ENCODE measurements at regions not wholly inside any gene's neighbourhood (a gene's known extent, or its start where the extent isn't known, plus 50 kb on each side); places are given as distances from the start of the nearest gene placed in this dataset.
"Not testable (repeated sequence)": the region's sequence is repeated elsewhere in the genome, so short reads cannot be mapped to it uniquely, and the experiment has no call there.

DNA sequence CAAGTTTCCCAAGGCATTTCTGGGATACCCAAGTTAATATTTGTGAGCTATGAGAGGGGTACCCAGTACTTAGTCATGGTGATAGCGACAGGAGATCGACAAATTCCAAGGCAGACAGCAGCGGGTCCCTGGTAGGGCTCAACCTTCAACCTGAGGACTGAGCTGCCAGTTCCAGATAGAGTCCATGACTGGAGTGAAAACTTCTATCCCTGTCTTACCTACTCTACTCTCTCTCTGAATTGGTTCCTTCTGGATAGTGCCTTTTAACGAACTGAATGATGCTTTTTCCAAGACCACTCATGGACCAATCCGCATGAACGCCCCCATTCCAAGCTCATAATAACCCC, 76.9 kb upstream of the ALG10 start:
- Histone ChIP-seq H4K20me1 (ENCODE audit: control insufficient read depth, insufficient read depth, insufficient read length) (no peaks in the 10 kb centered on the region), H3K79me2 (ENCODE audit: insufficient read depth, low read length) (no peaks in the 10 kb centered on the region), H3K9me3 (ENCODE audit: control insufficient read depth, low read depth, low read length) (no peaks in the 10 kb centered on the region), H3K9ac (ENCODE audit: extremely low read depth, insufficient read length, low read length) (no peak overlapping the region), H3K27me3 (ENCODE audit: insufficient read depth, low read length) (no peaks in the 10 kb centered on the region), H2AK5ac (ENCODE audit: insufficient read length, low read length) (no peak overlapping the region), H2BK20ac (ENCODE audit: low read depth, low read length, poor library complexity, severe bottlenecking) (no peak overlapping the region), H3K18ac (ENCODE audit: insufficient read length, low read depth, low read length) (no peak overlapping the region), H3K23me2 (ENCODE audit: insufficient read length, low read depth, low read length, poor library complexity, severe bottlenecking) (no peaks in the 10 kb centered on the region), H3T11ph (ENCODE audit: low read length) (no peak overlapping the region), H4K5ac (ENCODE audit: insufficient read length, low read depth, low read length) (no peak overlapping the region), H2BK5ac (ENCODE audit: insufficient read length, low read length) (no peak overlapping the region), H2AFZ (ENCODE audit: low read length) (no peak overlapping the region), H3K4me1 (ENCODE audit: insufficient read depth, low read length) (no peaks in the 10 kb centered on the region; the same call in 1 of the 2 replicates), H2BK12ac (ENCODE audit: insufficient read length, low read depth, low read length) (no peak overlapping the region), H3K14ac (ENCODE audit: insufficient read depth, low read length) (no peak overlapping the region), H3K4me2 (ENCODE audit: insufficient read depth, insufficient read length, low read length) (no peak overlapping the region), H4K8ac (replicated peaks; ENCODE audit: insufficient read length, low read depth, low read length) (no peak overlapping the region), H3K4ac (ENCODE audit: low read depth, low read length) (no peak overlapping the region), H3K23ac (ENCODE audit: insufficient read length, low read depth, low read length) (no peak overlapping the region), H4K91ac (ENCODE audit: insufficient read length, low read depth, low read length) (no peak overlapping the region), H3K56ac (ENCODE audit: insufficient read length, low read depth, low read length) (no peak overlapping the region), H3K27ac (ENCODE audit: insufficient read length, low read depth, low read length) (no peak overlapping the region), H2BK15ac (ENCODE audit: low read depth, low read length) (no peak overlapping the region), H3K79me1 (ENCODE audit: insufficient read depth, low read depth, low read length, poor library complexity, severe bottlenecking) (no peaks in the 10 kb centered on the region), H2BK120ac (ENCODE audit: low read depth, low read length, poor library complexity, severe bottlenecking) (no peak overlapping the region)
- no peaks in the 10 kb centered on the region; the same call in 1 of the 2 replicates for H3K27me3 Mint-ChIP-seq (ENCODE audit: low read depth)
- peaks cover 4 to 14% (median 8%) of the 10 kb centered on the region in 3 experiments; a peak in 5 of 7 replicates for H3K36me3 Mint-ChIP-seq (ENCODE audit: insufficient read depth in 1 of 3, low read depth in 3 of 3)
- TF ChIP-seq, protein P1, sequence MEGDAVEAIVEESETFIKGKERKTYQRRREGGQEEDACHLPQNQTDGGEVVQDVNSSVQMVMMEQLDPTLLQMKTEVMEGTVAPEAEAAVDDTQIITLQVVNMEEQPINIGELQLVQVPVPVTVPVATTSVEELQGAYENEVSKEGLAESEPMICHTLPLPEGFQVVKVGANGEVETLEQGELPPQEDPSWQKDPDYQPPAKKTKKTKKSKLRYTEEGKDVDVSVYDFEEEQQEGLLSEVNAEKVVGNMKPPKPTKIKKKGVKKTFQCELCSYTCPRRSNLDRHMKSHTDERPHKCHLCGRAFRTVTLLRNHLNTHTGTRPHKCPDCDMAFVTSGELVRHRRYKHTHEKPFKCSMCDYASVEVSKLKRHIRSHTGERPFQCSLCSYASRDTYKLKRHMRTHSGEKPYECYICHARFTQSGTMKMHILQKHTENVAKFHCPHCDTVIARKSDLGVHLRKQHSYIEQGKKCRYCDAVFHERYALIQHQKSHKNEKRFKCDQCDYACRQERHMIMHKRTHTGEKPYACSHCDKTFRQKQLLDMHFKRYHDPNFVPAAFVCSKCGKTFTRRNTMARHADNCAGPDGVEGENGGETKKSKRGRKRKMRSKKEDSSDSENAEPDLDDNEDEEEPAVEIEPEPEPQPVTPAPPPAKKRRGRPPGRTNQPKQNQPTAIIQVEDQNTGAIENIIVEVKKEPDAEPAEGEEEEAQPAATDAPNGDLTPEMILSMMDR (conservative IDR thresholded peaks at IDR 0.05): no peak
- DNase-seq: no peak
- no CpG with 5 or more reads among the region's 6 CpGs for WGBS (ENCODE audit: extremely low coverage, insufficient read length, low lambda C conversion rate)
- H3K27ac Mint-ChIP-seq: no peak overlapping the region
- no peak overlapping the region for H3K4me3 Mint-ChIP-seq
- peaks cover 23 to 30% of the 10 kb centered on the region in 2 experiments for H3K9me3 Mint-ChIP-seq
- peaks cover 0 to 5% of the 10 kb centered on the region in 2 experiments; a peak in 1 of 4 replicates for H3K4me1 Mint-ChIP-seq

GRCh38 chr12:33966219-33966618, 56.1 kb upstream of the ALG10 start:
- not testable (repeated sequence) for H4K91ac ChIP-seq (ENCODE audit: insufficient read length, low read depth, low read length); H3K23me2 ChIP-seq (ENCODE audit: insufficient read length, low read depth, low read length, poor library complexity, severe bottlenecking); H3K27me3 Mint-ChIP-seq (ENCODE audit: low read depth); H3K4me1 ChIP-seq (ENCODE audit: insufficient read depth, low read length); H3K56ac ChIP-seq (ENCODE audit: insufficient read length, low read depth, low read length); DNase-seq; H2AFZ ChIP-seq (ENCODE audit: low read length); H2BK120ac ChIP-seq (ENCODE audit: low read depth, low read length, poor library complexity, severe bottlenecking); H2BK5ac ChIP-seq (ENCODE audit: insufficient read length, low read length); H3K27ac Mint-ChIP-seq; H3K9ac ChIP-seq (ENCODE audit: extremely low read depth, insufficient read length, low read length); H2BK12ac ChIP-seq (ENCODE audit: insufficient read length, low read depth, low read length); H3K36me3 Mint-ChIP-seq (ENCODE audit: insufficient read depth in 1 of 3, low read depth in 3 of 3); H3K14ac ChIP-seq (ENCODE audit: insufficient read depth, low read length); H3K23ac ChIP-seq (ENCODE audit: insufficient read length, low read depth, low read length); H2BK20ac ChIP-seq (ENCODE audit: low read depth, low read length, poor library complexity, severe bottlenecking); H4K5ac ChIP-seq (ENCODE audit: insufficient read length, low read depth, low read length); H4K8ac ChIP-seq (replicated peaks; ENCODE audit: insufficient read length, low read depth, low read length); H3K27ac ChIP-seq (ENCODE audit: insufficient read length, low read depth, low read length); H3K4me2 ChIP-seq (ENCODE audit: insufficient read depth, insufficient read length, low read length); H4K20me1 ChIP-seq (ENCODE audit: control insufficient read depth, insufficient read depth, insufficient read length); H3K4me1 Mint-ChIP-seq; H3K9me3 ChIP-seq (ENCODE audit: control insufficient read depth, low read depth, low read length); H3K4ac ChIP-seq (ENCODE audit: low read depth, low read length); H2AK5ac ChIP-seq (ENCODE audit: insufficient read length, low read length); H2BK15ac ChIP-seq (ENCODE audit: low read depth, low read length); H3K79me2 ChIP-seq (ENCODE audit: insufficient read depth, low read length); H3K79me1 ChIP-seq (ENCODE audit: insufficient read depth, low read depth, low read length, poor library complexity, severe bottlenecking); H3K18ac ChIP-seq (ENCODE audit: insufficient read length, low read depth, low read length); H3T11ph ChIP-seq (ENCODE audit: low read length); H3K27me3 ChIP-seq (ENCODE audit: insufficient read depth, low read length); H3K4me3 Mint-ChIP-seq
- WGBS (ENCODE audit: extremely low coverage, insufficient read length, low lambda C conversion rate): no CpG with 5 or more reads among the region's 7 CpGs
- H3K9me3 Mint-ChIP-seq: peaks cover 19 to 28% of the 10 kb centered on the region in 2 experiments

Data from H9 (cell line).